ENCODE measurements at regions not wholly inside any gene's neighbourhood (a gene's known extent, or its start where the extent isn't known, plus 50 kb on each side); places are given as distances from the start of the nearest gene placed in this dataset.

DNA sequence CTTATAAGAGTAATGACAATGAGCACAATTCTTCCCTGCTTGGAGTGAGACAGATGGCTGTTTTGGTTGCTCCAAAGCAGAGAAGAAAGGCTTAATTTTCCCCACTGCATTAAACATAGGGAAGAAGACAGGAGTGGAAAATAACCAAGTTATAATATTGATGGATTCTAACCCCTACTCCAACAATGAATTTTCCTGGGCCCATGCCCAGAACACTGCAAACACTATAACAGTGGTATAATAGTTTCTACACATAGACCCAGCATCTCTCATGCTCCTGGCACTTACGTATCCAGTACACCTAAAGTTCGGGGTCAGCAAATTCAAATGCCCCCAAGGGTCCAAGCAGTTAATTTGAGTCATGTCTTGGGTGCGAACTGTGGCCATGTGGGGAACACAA lies 613.4 kb downstream of the PLCL1 start:
- no peaks in the 10 kb centered on the region for H3K27me3 ChIP-seq
- no peak for DNase-seq (ENCODE audit: low spot score in 2 of 2)
- no peaks in the 10 kb centered on the region for H3K36me3 ChIP-seq
- H3K27ac ChIP-seq = no peak overlapping the region
- no peaks in the 10 kb centered on the region for H3K4me1 ChIP-seq
- no peak overlapping the region for H3K4me3 ChIP-seq
- no peaks in the 10 kb centered on the region for H3K9me3 ChIP-seq
- TF ChIP-seq EP300 (IDR thresholded peaks at IDR 0.05) (no peak), POLR2A (IDR thresholded peaks at IDR 0.05) (no peak), CTCF (IDR thresholded peaks at IDR 0.05) (no peak), POLR2AphosphoS5 (IDR thresholded peaks at IDR 0.05) (no peak)
- WGBS = 84% methylated on average over 3 of the region's 3 CpGs

DNA sequence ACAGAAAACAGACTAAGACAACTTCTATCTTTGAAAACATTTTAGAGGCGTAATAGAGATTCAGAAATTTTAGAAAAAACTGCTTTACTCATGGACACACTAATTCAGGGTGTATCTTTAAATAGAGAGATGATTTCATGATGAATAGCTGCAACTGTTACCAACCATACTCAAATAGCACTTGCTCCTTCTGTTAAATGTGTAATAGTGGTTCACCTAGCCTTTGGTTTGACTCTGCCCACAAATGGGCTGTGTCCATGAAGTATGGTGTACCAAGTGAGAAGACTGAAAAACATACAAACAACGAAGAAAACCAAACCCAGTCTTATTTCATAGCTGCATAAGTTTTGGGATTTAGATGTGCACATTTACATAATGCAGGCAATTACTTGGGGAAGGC lies 610.6 kb downstream of the PLCL1 start:
- no peak for DNase-seq (ENCODE audit: low spot score in 2 of 2)
- H3K27ac ChIP-seq = no peak overlapping the region
- no peaks in the 10 kb centered on the region for H3K36me3 ChIP-seq
- H3K27me3 ChIP-seq = no peaks in the 10 kb centered on the region
- TF ChIP-seq POLR2A (IDR thresholded peaks at IDR 0.05) (no peak), CTCF (IDR thresholded peaks at IDR 0.05) (no peak), POLR2AphosphoS5 (IDR thresholded peaks at IDR 0.05) (no peak), EP300 (IDR thresholded peaks at IDR 0.05) (no peak)
- no peak overlapping the region for H3K4me3 ChIP-seq
- no peaks in the 10 kb centered on the region for H3K4me1 ChIP-seq
- H3K9me3 ChIP-seq = no peaks in the 10 kb centered on the region
- 85% methylated on average over 2 of the region's 2 CpGs for WGBS

DNA sequence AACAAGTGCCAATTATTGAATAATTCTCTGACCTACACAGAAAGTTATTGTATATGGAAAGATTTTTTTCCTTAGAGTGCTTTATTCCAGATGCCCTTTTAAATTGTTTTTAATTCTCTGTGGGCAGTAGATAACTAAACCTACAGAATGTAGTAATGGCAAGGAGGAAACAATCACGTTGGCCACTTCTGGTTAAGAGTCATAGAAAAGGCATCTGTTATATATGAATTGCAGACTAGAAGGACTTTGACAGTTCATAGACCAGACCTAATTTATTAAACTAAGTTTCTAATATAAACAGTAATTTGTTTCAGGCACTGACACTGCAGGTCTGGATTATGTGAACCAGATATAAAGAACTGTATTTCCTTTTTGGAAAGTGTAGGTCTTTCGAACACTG lies 607.5 kb downstream of the PLCL1 start:
- WGBS = 62% methylated on average over 2 of the region's 2 CpGs
- Histone ChIP-seq H3K4me3 (no peak overlapping the region), H3K4me1 (no peaks in the 10 kb centered on the region), H3K27me3 (no peaks in the 10 kb centered on the region), H3K27ac (no peak overlapping the region), H3K36me3 (no peaks in the 10 kb centered on the region), H3K9me3 (no peaks in the 10 kb centered on the region)
- TF ChIP-seq POLR2AphosphoS5 (IDR thresholded peaks at IDR 0.05) (no peak), POLR2A (IDR thresholded peaks at IDR 0.05) (no peak), CTCF (IDR thresholded peaks at IDR 0.05) (no peak), EP300 (IDR thresholded peaks at IDR 0.05) (no peak)
- DNase-seq (ENCODE audit: low spot score in 2 of 2) = no peak

DNA sequence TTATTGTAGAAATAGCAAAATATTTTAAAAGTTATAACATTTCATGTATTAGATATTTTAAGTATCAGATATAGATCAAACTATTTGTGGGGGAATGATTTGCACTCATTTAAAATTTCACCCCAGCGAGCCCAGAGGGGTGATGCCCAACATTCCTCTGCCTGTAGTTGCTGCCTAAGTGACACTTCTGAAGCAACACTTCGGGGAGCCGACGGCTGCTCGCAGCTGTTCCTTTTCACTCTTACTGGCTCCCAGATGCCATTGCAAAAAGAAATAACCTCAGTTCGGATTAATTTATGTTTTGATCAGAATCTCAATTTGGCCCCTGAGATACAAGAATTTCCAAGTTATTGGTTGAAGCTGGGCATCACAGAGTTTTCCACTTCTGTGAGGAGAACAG lies 603.8 kb downstream of the PLCL1 start:
- no peak for DNase-seq (ENCODE audit: low spot score in 2 of 2)
- no peaks in the 10 kb centered on the region for H3K9me3 ChIP-seq
- 51% methylated on average over 6 of the region's 6 CpGs for WGBS
- no peak overlapping the region for H3K27ac ChIP-seq
- no peaks in the 10 kb centered on the region for H3K27me3 ChIP-seq
- TF ChIP-seq EP300 (IDR thresholded peaks at IDR 0.05) = no peak
- no peak for TF ChIP-seq POLR2AphosphoS5 (IDR thresholded peaks at IDR 0.05)
- TF ChIP-seq POLR2A (IDR thresholded peaks at IDR 0.05) = no peak
- no peak for TF ChIP-seq CTCF (IDR thresholded peaks at IDR 0.05)
- no peaks in the 10 kb centered on the region for H3K4me1 ChIP-seq
- H3K4me3 ChIP-seq = no peak overlapping the region
- H3K36me3 ChIP-seq = no peaks in the 10 kb centered on the region

- no peaks in the 10 kb centered on the region for H3K4me1 ChIP-seq
- H3K27ac ChIP-seq = no peak overlapping the region
- H3K4me3 ChIP-seq = no peak overlapping the region
- no peaks in the 10 kb centered on the region for H3K36me3 ChIP-seq
- no peaks in the 10 kb centered on the region for H3K27me3 ChIP-seq
- TF ChIP-seq EP300 (IDR thresholded peaks at IDR 0.05) = no peak
- TF ChIP-seq POLR2AphosphoS5 (IDR thresholded peaks at IDR 0.05) = no peak
- TF ChIP-seq CTCF (IDR thresholded peaks at IDR 0.05) = no peak
- TF ChIP-seq POLR2A (IDR thresholded peaks at IDR 0.05) = no peak
- no peak for DNase-seq (ENCODE audit: low spot score in 2 of 2)
- no peaks in the 10 kb centered on the region for H3K9me3 ChIP-seq
These were observed 600.9 kb downstream of the PLCL1 start for GRCh38 chr2:198405311-198405710.

Measured in suprapubic skin (tissue), 4 donors.